Tibial nerve (tissue), 4 donors: ENCODE measurements at regions not wholly inside any gene's neighbourhood (a gene's known extent, or its start where the extent isn't known, plus 50 kb on each side); places are given as distances from the start of the nearest gene placed in this dataset.

Experiments used
- DNase-seq, 2 donors: peaks; one replicate each; pipeline ENCODE4 v3.0.0-alpha.2; 2019; ENCODE audit warnings: low spot score in 2 of 2
- H3K27ac ChIP-seq, 4 donors: fragments of 200-600 bp; sonication (generic) in 3 of 4; one replicate each; pipeline ENCODE4 v1.5.1; 2017 to 2019; ENCODE audit warnings: mild to moderate bottlenecking in 1 of 4
- H3K27me3 ChIP-seq, 2 donors: fragments of 200-600 bp; sonication (generic) in 1 of 2; one replicate each; pipeline versions ENCODE4 v1.5.1 to v1.6.0; 2017 to 2019
- H3K36me3 ChIP-seq, 3 donors: fragments of 200-600 bp; sonication (generic); one replicate each; pipeline ENCODE4 v1.5.1; 2018 to 2019
- H3K4me1 ChIP-seq, 4 donors: fragments of 200-600 bp; sonication (generic) in 3 of 4; one replicate each; pipeline ENCODE4 v1.5.1; 2017 to 2019
- H3K4me3 ChIP-seq, 4 donors: fragments of 200-600 bp; sonication (generic) in 3 of 4; one replicate each; pipeline ENCODE4 v1.5.1; 2017 to 2019; ENCODE audit warnings: mild to moderate bottlenecking in 1 of 4, moderate library complexity in 1 of 4
- H3K9me3 ChIP-seq, 4 donors: fragments of 200-600 bp; sonication (generic) in 3 of 4; one replicate each; pipeline ENCODE4 v1.5.1; 2017 to 2019
- EP300 ChIP-seq, 2 donors: sonication (generic); formaldehyde crosslinking; IDR thresholded peaks; one replicate each; pipeline ENCODE4 v1.6.1; 2017; ENCODE audit warnings: antibody characterized with exemption in 2 of 2, mild to moderate bottlenecking in 1 of 2
- POLR2A ChIP-seq, 2 donors: fragments of 450-650 bp; IDR thresholded peaks; one replicate each; pipeline ENCODE4 v1.6.1; 2017; ENCODE audit warnings: antibody characterized with exemption in 2 of 2, mild to moderate bottlenecking in 2 of 2, moderate library complexity in 2 of 2
- WGBS, 2 donors: methylation state at CpG; one replicate each; pipeline ENCODE4 v1.1.5; 2018; 5-methylcytosine and 5-hydroxymethylcytosine counted together
- TF ChIP-seq, protein P1 (sequence below), 5 experiments: fragments of 200-600 bp in 3 of 5; fragments of 450-650 bp in 2 of 5; sonication (generic) in 3 of 5; IDR thresholded peaks; one replicate each; pipeline ENCODE4 v1.5.1; 2016 to 2019; ENCODE audit warnings: antibody characterized with exemption in 5 of 5, mild to moderate bottlenecking in 3 of 5, moderate library complexity in 2 of 5

DNA sequence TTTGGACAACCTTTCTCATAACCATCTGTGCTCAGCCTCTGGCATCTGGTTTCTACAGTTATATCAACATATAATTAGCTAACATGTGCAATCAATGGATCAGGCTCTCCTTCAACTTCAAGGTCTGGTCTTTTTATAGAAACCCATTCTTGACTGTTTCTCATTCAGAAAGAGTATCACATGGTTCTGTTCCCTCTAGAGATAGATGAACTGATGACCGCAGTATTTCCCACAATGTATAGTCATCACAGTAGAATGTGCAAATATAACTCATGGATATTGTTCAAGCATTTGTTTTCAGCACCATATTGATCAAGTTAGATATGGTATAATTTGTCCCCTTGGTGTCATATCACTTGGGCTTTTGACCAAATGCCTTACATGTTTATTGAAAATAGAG is 656.2 kb downstream of the FRK start:
- Histone ChIP-seq H3K27ac (no peak overlapping the region), H3K4me3 (no peak overlapping the region), H3K36me3 (no peaks in the 10 kb centered on the region), H3K4me1 (no peaks in the 10 kb centered on the region), H3K27me3 (no peaks in the 10 kb centered on the region), H3K9me3 (peaks cover 0 to 10% (median 0%) of the 10 kb centered on the region in 4 donors)
- TF ChIP-seq, protein P1, sequence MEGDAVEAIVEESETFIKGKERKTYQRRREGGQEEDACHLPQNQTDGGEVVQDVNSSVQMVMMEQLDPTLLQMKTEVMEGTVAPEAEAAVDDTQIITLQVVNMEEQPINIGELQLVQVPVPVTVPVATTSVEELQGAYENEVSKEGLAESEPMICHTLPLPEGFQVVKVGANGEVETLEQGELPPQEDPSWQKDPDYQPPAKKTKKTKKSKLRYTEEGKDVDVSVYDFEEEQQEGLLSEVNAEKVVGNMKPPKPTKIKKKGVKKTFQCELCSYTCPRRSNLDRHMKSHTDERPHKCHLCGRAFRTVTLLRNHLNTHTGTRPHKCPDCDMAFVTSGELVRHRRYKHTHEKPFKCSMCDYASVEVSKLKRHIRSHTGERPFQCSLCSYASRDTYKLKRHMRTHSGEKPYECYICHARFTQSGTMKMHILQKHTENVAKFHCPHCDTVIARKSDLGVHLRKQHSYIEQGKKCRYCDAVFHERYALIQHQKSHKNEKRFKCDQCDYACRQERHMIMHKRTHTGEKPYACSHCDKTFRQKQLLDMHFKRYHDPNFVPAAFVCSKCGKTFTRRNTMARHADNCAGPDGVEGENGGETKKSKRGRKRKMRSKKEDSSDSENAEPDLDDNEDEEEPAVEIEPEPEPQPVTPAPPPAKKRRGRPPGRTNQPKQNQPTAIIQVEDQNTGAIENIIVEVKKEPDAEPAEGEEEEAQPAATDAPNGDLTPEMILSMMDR (IDR thresholded peaks at IDR 0.05): no peak
- TF ChIP-seq EP300 (IDR thresholded peaks at IDR 0.05) (no peak), POLR2A (IDR thresholded peaks at IDR 0.05) (no peak)
- 88 to 97% methylated on average over 1 of the region's 1 CpG for WGBS, 2 donors
- DNase-seq: no peak

- peaks cover 0 to 17% (median 0%) of the 10 kb centered on the region in 4 donors for H3K9me3 ChIP-seq
- WGBS, 2 donors: 89 to 91% methylated on average over 1 of the region's 1 CpG
- no peak for DNase-seq
- H3K27ac ChIP-seq: no peak overlapping the region
- H3K36me3 ChIP-seq: no peaks in the 10 kb centered on the region
- no peak overlapping the region for H3K4me3 ChIP-seq
- H3K4me1 ChIP-seq: no peaks in the 10 kb centered on the region
- TF ChIP-seq, protein P1 (IDR thresholded peaks at IDR 0.05): no peak
- H3K27me3 ChIP-seq: no peaks in the 10 kb centered on the region
Observed at GRCh38 chr6:115398607-115399006, 662.1 kb downstream of the FRK start.

GRCh38 chr6:115396112-115396906 is 664.4 kb downstream of the FRK start:
- H3K4me3 ChIP-seq: no peak overlapping the region
- DNase-seq: no peak
- TF ChIP-seq POLR2A (IDR thresholded peaks at IDR 0.05): no peak
- TF ChIP-seq EP300 (IDR thresholded peaks at IDR 0.05): no peak
- TF ChIP-seq, protein P1 (IDR thresholded peaks at IDR 0.05): no peak
- no peaks in the 10 kb centered on the region for H3K4me1 ChIP-seq
- no peaks in the 10 kb centered on the region for H3K36me3 ChIP-seq
- no peak overlapping the region for H3K27ac ChIP-seq
- WGBS, 2 donors: 86% methylated on average over 2 to 6 of the region's 6 CpGs
- H3K9me3 ChIP-seq: peaks cover 0 to 20% (median 0%) of the 10 kb centered on the region in 4 donors
- H3K27me3 ChIP-seq: no peaks in the 10 kb centered on the region

DNA sequence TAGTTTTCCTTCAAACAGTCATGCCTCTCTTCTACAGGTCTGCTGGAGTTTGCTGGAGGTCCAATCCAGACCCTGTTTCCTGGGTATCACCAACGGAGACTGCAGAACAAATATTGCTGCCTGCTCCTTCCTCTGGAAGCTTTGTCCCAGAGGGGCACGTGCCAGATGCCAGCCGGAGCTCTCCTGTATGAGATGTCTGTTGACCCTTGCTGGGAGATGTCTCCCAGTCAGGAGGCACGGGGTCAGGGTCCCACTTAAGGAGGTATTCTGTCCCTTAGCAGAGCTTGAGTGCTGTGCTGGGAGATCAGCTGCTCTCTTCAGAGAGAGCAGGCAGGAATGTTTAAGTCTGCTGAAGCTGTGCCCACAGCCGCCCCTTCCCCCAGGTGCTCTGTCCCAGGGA is 666.9 kb downstream of the FRK start:
- no peak for TF ChIP-seq POLR2A (IDR thresholded peaks at IDR 0.05)
- TF ChIP-seq, protein P1 (IDR thresholded peaks at IDR 0.05): no peak
- TF ChIP-seq EP300 (IDR thresholded peaks at IDR 0.05): no peak
- Histone ChIP-seq H3K27ac (no peak overlapping the region), H3K27me3 (no peaks in the 10 kb centered on the region), H3K4me1 (no peaks in the 10 kb centered on the region), H3K4me3 (no peak overlapping the region), H3K9me3 (peaks cover 0 to 27% (median 0%) of the 10 kb centered on the region in 4 donors), H3K36me3 (no peaks in the 10 kb centered on the region)
- 78 to 90% methylated on average over 5 of the region's 5 CpGs for WGBS, 2 donors
- no peak for DNase-seq

DNA sequence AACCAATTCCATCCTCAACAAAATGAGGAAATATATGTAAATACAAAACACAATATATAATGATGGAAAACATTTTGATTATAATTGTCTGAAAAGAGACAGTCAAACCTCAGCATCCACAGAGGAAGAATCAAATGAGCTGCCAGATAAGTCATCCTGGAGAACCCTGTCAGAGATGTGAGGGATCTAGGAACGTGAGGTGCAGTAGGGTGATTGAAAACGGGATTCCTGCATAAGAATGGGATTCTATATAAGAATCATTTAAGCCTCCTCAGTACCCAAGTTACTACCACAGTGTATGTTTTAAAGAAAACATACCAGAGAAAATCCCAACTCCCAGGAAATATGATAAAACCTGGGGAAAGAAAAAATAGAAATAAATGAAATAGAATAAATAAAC is 690.5 kb downstream of the FRK start:
- H3K27ac ChIP-seq: no peak overlapping the region
- H3K4me1 ChIP-seq: no peaks in the 10 kb centered on the region
- H3K36me3 ChIP-seq: no peaks in the 10 kb centered on the region
- H3K9me3 ChIP-seq: no peaks in the 10 kb centered on the region
- WGBS, 2 donors: 56 to 66% methylated on average over 2 of the region's 2 CpGs
- no peak for DNase-seq
- H3K27me3 ChIP-seq: no peaks in the 10 kb centered on the region
- TF ChIP-seq, protein P1 (IDR thresholded peaks at IDR 0.05): no peak
- TF ChIP-seq POLR2A (IDR thresholded peaks at IDR 0.05) (no peak), EP300 (IDR thresholded peaks at IDR 0.05) (no peak)
- H3K4me3 ChIP-seq: no peak overlapping the region
